Stomach (tissue), 8 donors: ENCODE measurements at regions not wholly inside any gene's neighbourhood (a gene's known extent, or its start where the extent isn't known, plus 50 kb on each side); places are given as distances from the start of the nearest gene placed in this dataset.

Experiments used
- DNase-seq, 2 donors: peaks; one replicate each; pipeline versions ENCODE4 v3.0.0 to v3.0.0-alpha.2; 2013 to 2019
- H3K27ac ChIP-seq, 5 donors: fragments of 200-600 bp in 4 of 5; sonication (generic) in 4 of 5; one replicate each; pipeline ENCODE4 v1.5.1; 2013 to 2019; ENCODE audit warnings: mild to moderate bottlenecking in 1 of 5, moderate library complexity in 1 of 5
- H3K27me3 ChIP-seq, 3 donors: fragments of 200-600 bp; sonication (generic); one replicate each; pipeline ENCODE4 v1.5.1; 2017 to 2019; ENCODE audit warnings: mixed run types in 1 of 3
- H3K36me3 ChIP-seq, 4 donors: fragments of 200-600 bp; sonication (generic); 1 replicate in 3 of 4; 2 replicates in 1 of 4; pipeline ENCODE4 v1.5.1; 2016 to 2019
- H3K4me1 ChIP-seq, 4 donors: fragments of 200-600 bp; sonication (generic); one replicate each; pipeline ENCODE4 v1.5.1; 2016 to 2019
- H3K4me3 ChIP-seq, 4 donors: fragments of 200-600 bp; sonication (generic) in 3 of 4; one replicate each; pipeline ENCODE4 v1.5.1; 2016 to 2019; ENCODE audit warnings: mild to moderate bottlenecking in 1 of 4
- H3K9me3 ChIP-seq, 4 donors: fragments of 200-600 bp; sonication (generic); one replicate each; pipeline ENCODE4 v1.5.1; 2016 to 2019
- CTCF ChIP-seq, 7 experiments: fragments of 450-650 bp in 4 of 7; fragments of 200-600 bp in 3 of 7; sonication (generic) in 3 of 7; IDR thresholded peaks; one replicate each; pipeline ENCODE4 v1.5.1; 2016 to 2019; ENCODE audit warnings: antibody characterized with exemption in 7 of 7, control low read depth in 2 of 7, mild to moderate bottlenecking in 1 of 7
- EP300 ChIP-seq: sonication (generic); formaldehyde crosslinking; IDR thresholded peaks from one replicate; pipeline ENCODE4 v1.6.1; 2017; ENCODE audit warnings: antibody characterized with exemption
- POLR2A ChIP-seq, 4 donors: fragments of 450-650 bp; IDR thresholded peaks; one replicate each; pipeline ENCODE4 v1.6.1; 2016; ENCODE audit warnings: antibody characterized with exemption in 4 of 4, control low read depth in 2 of 4, mild to moderate bottlenecking in 1 of 4, moderate library complexity in 1 of 4
- POLR2AphosphoS5 ChIP-seq, 3 donors: sonication (generic); formaldehyde crosslinking; IDR thresholded peaks; one replicate each; pipeline ENCODE4 v1.6.1; 2016; ENCODE audit warnings: antibody characterized with exemption in 3 of 3
- WGBS, 5 donors: extraction: QIAGEN DNeasy Blood & Tissue Kit in 3 of 5; methylation state at CpG; one replicate each; pipeline versions ENCODE4 v1.1.5 to v1.1.7; 2013 to 2018; 5-methylcytosine and 5-hydroxymethylcytosine counted together
- intact Hi-C: fragments of 100-400 bp; cut with DNase I; formaldehyde crosslinking; loops from one replicate; pipeline ENCODE4 v1.15.1; 2023; ENCODE audit warnings: low total_unique reads
- donor health status: healthy with polysubstance abuse.
- donor health status: Bipolar disorder and iron deficiency.
- donor health status: healthy.

- WGBS, 5 donors, result 72 to 88% (median 77%) methylated on average over 3 of the region's 3 CpGs
- DNase-seq, result no peak
- Histone ChIP-seq H3K9me3 (no peaks in the 10 kb centered on the region), H3K4me1 (no peaks in the 10 kb centered on the region), H3K4me3 (no peak overlapping the region), H3K27me3 (no peaks in the 10 kb centered on the region), H3K27ac (no peak overlapping the region), H3K36me3 (no peaks in the 10 kb centered on the region)
- intact Hi-C loops, result no loop called here
- no peak for TF ChIP-seq POLR2AphosphoS5 (IDR thresholded peaks at IDR 0.05)
- no peak for TF ChIP-seq POLR2A (IDR thresholded peaks at IDR 0.05)
- TF ChIP-seq CTCF (IDR thresholded peaks at IDR 0.05), result no peak
- TF ChIP-seq EP300, result no peak
Measured at GRCh38 chr10:4485636-4486035, 340.4 kb upstream of the AKR1E2 start.

GRCh38 chr10:4483811-4484210 lies 342.2 kb upstream of the AKR1E2 start:
- DNase-seq, result no peak
- no peak overlapping the region for H3K27ac ChIP-seq
- H3K36me3 ChIP-seq, result no peaks in the 10 kb centered on the region
- H3K4me3 ChIP-seq, result no peak overlapping the region
- H3K4me1 ChIP-seq, result no peaks in the 10 kb centered on the region
- intact Hi-C loops, result no loop called here
- no peaks in the 10 kb centered on the region for H3K9me3 ChIP-seq
- 50 to 66% (median 63%) methylated on average over 4 of the region's 4 CpGs for WGBS, 5 donors
- TF ChIP-seq CTCF (IDR thresholded peaks at IDR 0.05) (no peak), POLR2A (IDR thresholded peaks at IDR 0.05) (no peak), EP300 (no peak), POLR2AphosphoS5 (IDR thresholded peaks at IDR 0.05) (no peak)
- no peaks in the 10 kb centered on the region for H3K27me3 ChIP-seq

GRCh38 chr10:4482659-4483058 lies 343.3 kb upstream of the AKR1E2 start:
- no peaks in the 10 kb centered on the region for H3K36me3 ChIP-seq
- no peaks in the 10 kb centered on the region for H3K27me3 ChIP-seq
- H3K27ac ChIP-seq, result no peak overlapping the region
- H3K4me3 ChIP-seq, result no peak overlapping the region
- no peaks in the 10 kb centered on the region for H3K9me3 ChIP-seq
- intact Hi-C loops, result no loop called here
- no peak for TF ChIP-seq POLR2AphosphoS5 (IDR thresholded peaks at IDR 0.05)
- no peak for TF ChIP-seq EP300
- no peak for TF ChIP-seq POLR2A (IDR thresholded peaks at IDR 0.05)
- TF ChIP-seq CTCF (IDR thresholded peaks at IDR 0.05), result no peak
- DNase-seq, result no peak
- no peaks in the 10 kb centered on the region for H3K4me1 ChIP-seq

- Histone ChIP-seq H3K27me3 (no peaks in the 10 kb centered on the region), H3K4me3 (no peak overlapping the region), H3K27ac (no peak overlapping the region), H3K9me3 (no peaks in the 10 kb centered on the region), H3K36me3 (no peaks in the 10 kb centered on the region), H3K4me1 (no peaks in the 10 kb centered on the region)
- no peak for DNase-seq
- intact Hi-C loops, result no loop called here
- TF ChIP-seq POLR2A (IDR thresholded peaks at IDR 0.05) (no peak), CTCF (IDR thresholded peaks at IDR 0.05) (no peak), POLR2AphosphoS5 (IDR thresholded peaks at IDR 0.05) (no peak), EP300 (no peak)
Measured at GRCh38 chr10:4481192-4481591, 344.8 kb upstream of the AKR1E2 start.

GRCh38 chr10:4479342-4479741 lies 346.7 kb upstream of the AKR1E2 start:
- no peak overlapping the region for H3K27ac ChIP-seq
- WGBS, 5 donors, result 90 to 91% (median 91%) methylated on average over 5 of the region's 5 CpGs
- intact Hi-C loops, result no loop called here
- TF ChIP-seq EP300 (no peak), POLR2AphosphoS5 (IDR thresholded peaks at IDR 0.05) (no peak), POLR2A (IDR thresholded peaks at IDR 0.05) (no peak), CTCF (IDR thresholded peaks at IDR 0.05) (no peak)
- no peaks in the 10 kb centered on the region for H3K27me3 ChIP-seq
- no peaks in the 10 kb centered on the region for H3K4me1 ChIP-seq
- DNase-seq, result no peak
- H3K9me3 ChIP-seq, result no peaks in the 10 kb centered on the region
- no peaks in the 10 kb centered on the region for H3K36me3 ChIP-seq
- H3K4me3 ChIP-seq, result no peak overlapping the region
